HG02840 (cell line): ENCODE measurements at regions not wholly inside any gene's neighbourhood (a gene's known extent, or its start where the extent isn't known, plus 50 kb on each side); places are given as distances from the start of the nearest gene placed in this dataset.

ENCODE experiments used
- ATAC-seq: cut with Tn5 transposase; IDR thresholded peaks from one replicate; pipeline ENCODE4 v1.9.1; 2021; ENCODE audit warnings: mild to moderate bottlenecking, moderate library complexity, moderate number of reproducible peaks; ENCODE audit not compliant: unreplicated experiment, low FRiP score

DNA sequence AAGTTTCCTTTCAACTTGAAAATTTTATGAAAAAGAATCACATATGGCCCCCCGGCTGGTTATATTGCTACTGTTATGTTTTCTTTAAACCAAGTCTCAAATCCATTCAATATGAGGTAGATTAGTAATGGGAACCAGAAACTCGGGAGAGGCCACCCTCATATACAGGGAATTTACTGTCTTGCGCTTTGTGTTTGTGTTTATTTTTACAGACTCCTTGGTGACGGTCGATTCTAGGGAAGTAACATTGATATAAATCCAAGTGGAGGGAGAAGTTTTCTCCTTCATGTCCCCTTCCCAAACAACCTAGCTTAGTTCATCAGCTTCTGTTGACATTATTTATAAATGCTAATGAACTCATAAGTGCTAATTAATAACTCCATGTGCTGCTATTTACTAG is 163.5 kb upstream of the LMO4 start:
- no peak for ATAC-seq

DNA sequence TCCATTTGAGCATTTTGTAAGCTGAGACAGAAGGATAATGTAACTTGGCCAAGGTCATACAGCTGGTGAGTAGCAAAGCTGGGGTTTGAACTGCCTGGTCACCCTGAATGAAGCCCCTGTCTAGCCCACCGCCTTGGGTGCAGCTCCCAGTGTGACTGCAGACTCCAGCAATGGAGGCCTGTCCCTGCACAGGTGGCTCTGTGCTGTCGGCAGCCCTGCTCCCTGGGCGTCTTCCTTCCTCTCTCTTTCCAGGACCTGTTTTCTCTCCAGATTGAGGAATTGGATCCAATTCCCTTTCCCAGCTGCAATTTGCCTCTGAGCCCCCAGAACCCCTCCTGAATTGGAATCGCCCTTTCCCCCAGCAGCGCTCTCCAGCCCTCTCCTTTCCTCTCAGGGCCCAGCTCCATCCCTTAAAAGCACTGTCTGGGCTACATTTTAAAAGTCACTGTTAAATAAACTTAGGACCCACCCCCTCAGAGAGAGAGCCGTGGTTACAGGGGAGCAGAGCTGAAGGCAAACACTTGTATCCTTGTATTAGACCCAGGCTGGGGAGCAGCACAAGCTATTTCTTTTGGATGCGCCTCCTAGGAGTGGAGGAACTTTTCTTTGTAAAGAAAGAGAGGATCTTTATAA is 161.4 kb upstream of the LMO4 start:
- ATAC-seq: no peak

DNA sequence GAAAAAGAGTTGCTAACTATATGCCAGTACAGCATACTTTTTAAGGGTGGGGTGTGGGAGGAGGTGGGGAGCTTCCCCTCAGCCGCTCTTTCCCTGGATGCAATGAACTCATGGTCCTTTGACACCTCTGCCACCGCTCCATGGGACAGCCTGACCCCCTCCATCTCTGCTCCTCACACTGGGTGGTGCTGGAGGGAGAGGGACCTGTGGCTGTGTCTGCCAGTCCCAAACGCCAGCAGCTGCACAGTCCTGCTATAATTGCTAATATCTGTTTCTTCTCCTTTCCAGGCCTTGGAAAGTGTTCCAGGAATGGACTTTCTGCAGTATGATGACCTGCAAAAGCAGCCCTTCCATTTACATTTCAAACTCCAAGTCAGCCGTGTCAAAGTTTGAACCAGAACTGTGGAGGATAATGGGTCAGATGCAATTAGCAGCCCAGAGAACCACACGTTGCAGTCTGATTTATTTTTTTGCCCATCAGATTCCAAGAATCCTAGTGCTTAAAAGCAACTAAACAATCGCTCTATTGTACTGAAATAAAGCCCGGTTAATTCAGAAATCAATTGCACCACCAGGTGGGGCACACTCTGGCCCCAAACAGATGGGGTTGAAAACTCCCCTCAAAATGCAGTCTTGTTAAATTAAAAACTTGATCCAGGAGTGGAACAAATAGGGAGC is 160.7 kb upstream of the LMO4 start:
- no peak for ATAC-seq

DNA sequence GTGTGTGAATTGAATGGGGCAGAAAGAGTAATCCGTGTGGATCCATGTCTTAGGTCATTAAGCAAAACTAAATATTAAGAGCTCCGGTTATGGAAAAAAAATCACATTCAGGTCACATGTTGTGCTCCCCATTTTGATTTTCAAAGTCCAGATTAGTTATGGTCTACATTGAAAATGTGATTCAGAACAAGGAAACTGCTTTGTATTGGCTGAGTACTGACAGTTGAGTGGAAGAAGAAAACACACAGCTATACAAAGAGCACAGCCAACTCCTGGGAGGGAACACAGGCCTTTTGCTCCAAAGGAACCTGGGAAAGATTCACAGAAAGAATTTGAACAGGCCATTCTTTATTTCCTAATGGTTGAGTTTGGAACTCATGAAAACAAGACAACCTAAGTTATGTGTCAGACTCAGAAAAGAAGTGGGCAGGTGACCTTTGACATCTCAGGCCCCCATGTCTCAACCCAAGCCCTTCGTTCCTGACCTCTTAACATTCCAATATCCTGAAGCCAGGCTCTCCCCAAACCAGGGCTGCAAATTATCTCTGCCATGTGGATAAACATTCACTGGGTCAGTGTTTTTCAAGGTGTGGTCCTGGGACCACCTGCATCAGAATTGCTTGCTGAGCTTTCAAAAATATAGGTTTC is 159.3 kb upstream of the LMO4 start:
- no peak for ATAC-seq

DNA sequence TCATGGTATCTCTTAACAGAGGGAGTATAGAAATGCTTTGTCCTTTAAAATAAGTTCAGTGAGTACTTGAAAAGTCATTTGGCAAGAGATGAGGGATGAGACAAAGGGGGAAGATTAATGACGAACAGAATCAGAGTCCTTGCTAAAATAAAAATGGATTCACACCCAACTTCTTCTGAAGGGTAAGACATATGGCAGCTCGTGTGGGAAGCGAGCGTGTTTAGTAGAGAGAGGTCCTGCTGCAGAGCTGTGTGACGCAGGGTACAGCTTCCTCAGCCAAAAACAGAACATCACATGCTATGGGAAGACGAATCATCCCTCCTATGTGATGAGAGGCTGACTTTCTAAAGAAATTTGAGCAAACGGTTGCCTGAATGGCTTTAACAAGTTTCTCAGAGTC is 158.5 kb upstream of the LMO4 start:
- no peak for ATAC-seq

DNA sequence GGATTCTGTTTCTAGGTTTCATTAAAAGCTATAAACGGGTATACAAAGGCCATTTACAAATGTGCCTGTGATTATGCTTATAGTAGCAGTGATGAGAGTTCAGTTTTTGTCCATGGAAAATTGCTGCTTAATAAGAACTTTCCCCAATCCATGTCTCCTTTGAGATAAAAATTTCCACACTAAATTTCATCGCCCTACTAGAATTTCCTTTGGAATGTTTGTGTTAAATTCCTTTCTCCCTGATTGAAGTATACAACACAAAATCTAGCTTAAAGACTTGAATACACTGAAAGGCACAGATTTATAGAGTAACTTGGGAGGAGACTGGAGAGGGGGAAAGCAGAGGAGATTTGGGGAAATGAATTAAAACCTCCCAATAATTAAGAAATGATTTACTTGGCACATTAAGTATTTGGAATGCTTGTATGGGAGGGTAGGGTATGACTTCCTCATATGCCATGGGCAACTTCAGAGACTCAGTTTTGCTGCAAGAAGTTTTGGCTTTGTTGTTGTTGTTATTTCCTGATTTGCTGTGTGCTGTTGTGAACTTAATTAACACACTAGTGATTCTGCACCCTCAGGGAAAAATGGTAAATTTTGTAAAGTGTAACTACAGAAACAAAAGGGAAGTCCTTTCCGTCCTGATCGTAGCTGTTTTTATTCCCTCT is 157.6 kb upstream of the LMO4 start:
- ATAC-seq: no peak

DNA sequence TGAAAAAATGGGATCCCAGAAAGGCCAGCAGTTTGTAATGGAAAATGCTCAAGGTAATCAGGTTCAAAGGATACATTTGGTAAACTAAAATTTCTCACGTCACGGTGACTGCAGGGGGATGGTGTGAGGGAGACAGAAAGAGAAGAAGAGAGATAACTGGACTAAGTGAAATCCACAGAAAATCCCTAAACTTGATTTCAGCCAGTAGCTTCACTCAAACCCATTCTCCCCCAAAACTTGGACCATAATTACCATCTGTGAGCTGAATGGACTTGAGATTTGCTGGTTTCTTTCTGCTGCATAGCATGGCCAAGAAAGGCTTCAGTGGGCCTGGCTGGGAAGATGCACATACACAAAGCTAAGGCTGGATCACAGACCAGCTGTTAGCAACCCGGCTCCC is 155.4 kb upstream of the LMO4 start:
- no peak for ATAC-seq

DNA sequence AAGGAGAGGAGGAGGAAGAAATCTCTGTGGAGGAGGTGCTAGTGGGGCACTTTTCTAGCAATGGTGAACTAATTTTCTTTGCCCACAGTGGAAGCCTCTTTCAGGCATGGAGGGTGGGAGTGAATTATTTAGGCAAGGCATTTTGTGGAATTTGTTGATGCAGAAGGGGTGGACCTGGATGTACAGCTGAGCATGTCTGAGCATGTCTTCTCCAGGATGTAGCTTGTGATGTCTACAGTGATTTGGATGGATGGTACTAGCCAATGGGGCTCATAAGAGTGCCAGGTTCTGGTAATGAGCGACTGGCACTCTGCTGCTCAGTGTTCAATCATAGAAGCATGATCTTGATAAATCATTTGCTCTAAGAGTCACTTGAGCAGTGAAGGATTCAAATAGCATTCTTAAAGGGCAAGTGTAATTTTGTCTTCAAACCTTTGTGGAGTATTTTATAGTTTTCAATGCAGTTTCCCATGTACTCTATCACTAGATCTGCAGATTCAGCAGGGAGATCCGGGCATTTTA is 153.9 kb upstream of the LMO4 start:
- ATAC-seq: no peak

DNA sequence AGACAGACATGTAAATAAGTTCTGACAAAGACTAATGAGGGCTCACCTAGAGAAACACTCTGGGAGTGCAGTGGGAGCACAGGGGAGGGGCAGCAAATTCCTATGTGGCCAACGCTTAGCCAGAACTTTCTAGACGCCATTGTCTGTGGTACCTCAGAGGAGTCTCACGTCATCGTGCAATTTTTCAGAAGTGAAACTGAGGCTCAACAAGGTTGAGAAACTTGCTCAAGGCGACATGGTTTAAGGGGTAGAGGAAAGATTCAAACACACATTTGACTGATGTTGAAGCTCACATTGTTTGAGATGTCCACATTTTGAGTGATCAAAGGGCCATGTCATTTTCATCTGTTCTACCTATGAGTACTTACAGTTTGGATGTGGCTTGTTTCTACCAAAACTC is 152.6 kb upstream of the LMO4 start:
- no peak for ATAC-seq

DNA sequence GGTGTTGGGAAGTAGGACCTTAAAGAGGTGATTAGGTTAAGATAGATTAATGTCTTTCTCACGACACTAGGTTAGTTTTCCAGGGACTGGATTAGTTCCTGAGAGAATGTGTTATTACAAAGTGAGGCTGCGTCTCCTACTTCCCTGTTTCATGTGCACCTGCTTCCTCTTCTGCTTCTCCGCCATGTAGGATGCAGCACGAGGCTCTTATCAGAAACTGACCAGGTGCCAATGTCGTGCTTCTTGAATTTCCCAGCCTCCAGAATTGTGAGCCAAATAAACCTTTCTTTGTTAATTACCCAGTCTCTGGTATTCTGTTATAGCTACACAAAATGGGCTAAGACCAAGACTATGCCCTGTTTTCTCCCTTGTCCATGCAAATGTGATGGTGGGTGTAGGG is 152.2 kb upstream of the LMO4 start:
- no peak for ATAC-seq

DNA sequence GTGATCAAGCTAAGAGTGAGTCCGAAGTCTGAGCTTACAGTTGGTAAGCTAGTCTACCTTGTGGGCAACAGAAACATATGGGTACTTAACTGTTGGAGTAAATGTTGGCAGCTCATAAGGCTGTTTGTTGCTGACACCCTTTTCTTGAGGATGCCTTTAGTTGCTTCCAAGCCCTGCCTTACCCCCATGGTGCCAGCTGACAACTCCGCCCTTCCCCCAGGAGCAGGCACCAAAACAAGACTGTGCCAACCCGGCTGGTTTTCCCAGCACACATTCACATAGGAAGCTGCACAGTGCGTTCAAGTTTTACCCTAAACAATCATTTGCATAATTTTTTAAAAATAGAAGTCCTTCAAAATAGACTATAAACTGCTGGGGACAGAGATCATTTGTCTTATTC is 150.2 kb upstream of the LMO4 start:
- ATAC-seq: no peak

DNA sequence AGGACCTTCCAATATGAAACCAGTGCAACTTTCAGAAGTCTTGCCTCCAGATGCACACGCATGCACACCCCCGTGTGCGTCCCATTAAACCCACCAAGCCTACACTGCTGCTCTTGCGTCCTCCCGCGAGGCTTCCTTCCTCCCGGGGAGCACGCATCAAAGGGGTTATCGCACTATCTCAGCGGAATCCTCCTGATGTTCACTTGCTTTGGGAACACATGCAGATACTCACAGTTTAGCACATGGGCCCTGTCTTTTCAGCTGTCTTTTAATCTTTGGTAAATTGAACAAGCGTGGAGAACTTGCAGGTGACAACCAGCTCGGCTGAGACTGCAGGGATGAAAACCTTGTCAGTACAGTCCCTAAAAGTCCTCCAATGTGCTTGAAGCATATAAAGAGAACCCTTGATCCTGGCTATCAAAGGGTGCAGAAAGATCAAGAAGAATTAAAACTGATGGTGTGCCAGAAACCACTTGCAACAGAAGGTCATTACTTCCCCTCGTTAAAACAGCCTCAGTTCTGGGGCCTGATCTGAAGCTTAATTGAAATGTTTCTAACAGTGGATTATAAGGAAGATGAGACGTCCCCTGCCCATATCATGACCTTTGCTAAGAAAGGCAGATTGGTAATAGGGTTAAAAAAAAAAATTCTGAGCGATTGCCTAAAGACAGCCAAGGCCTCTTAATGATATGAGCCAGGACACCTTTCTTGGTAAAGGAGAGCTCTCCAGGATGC is 149.4 kb upstream of the LMO4 start:
- no peak for ATAC-seq

DNA sequence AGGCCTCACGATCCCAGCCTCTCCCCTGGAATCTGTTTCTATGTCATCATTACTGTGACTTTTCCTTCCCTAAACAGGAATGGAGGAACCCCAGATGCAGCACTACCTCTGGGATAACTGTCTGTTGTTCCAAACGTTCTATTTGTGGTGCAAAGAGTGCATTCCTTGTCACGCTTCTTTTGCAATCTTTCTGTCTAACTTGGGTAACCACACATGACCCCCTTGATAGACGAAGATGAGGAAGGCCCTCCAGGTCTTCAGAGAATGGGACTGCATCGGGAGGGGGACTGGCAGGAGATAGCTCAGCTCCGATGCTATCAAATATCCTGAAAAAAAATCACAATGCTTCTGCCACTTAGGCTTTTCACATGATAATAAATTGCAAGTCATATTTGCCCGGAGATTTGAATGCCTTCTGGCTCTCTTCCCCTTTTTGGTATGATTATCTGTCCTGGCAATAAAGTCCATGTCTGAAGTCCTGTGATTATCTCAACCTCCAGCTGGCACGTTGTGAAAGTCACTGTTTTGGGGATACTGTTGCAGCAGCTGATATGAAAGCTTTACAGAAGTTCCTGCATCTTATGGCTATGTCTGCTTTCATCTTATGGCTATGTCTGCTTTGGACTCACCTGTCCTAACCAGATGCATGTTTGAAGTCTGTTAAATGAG is 148.7 kb upstream of the LMO4 start:
- no peak for ATAC-seq

DNA sequence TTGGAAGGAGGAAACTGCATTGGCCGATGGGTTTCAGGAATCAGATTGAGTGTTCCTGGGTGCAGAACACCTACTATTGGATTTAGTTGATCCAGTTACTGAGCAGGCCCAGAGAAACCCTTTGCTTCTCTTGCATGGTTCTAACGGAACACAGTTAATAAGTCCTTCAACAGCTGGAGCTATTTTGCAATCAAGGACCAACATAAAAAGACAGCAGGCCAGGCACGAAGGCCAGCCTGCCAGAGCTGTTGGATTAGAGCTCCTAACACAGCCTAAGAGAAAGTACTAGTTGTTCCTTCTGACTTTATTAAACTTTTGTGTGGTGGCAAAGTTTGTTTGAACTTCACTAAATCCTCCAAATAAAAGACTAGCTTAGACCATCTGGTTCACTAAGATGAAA is 148.0 kb upstream of the LMO4 start:
- ATAC-seq: no peak

DNA sequence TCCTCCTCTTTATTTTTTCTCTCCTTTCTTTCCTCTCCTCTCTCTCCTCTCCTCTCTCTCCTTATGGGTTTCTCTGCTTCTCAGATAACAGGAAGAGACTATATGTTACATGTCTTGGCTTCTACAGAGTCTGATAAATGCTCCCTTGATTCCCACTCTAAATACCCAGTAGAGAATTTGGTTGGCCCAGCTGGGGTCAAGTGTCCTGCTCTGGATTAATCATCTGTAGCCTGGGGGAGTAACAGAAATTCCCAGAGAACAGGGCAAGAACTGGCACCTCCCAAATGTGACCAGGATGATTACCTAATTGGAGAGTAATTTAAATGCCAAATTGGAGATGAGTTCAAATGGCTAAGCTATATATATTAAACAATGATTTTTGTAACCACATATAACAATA is 146.1 kb upstream of the LMO4 start:
- ATAC-seq: no peak

DNA sequence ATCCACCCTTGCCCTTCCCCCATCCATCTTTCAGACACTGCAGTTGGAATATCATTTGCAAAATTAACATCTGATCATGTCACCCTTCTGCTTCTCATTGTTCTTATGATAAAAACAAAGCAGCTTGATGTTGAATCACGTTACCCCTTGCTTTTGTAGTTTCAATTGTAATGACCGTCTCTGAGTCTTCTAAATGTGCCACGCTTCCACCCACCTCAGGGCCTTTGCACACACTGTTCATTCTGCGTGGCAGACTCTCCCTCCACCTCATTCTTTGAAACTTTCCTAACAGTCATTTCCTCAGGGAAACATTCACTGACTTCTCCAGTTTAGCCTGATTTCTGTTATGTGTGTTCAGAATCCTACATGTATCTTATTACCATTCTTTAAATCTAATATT is 143.6 kb upstream of the LMO4 start:
- no peak for ATAC-seq

DNA sequence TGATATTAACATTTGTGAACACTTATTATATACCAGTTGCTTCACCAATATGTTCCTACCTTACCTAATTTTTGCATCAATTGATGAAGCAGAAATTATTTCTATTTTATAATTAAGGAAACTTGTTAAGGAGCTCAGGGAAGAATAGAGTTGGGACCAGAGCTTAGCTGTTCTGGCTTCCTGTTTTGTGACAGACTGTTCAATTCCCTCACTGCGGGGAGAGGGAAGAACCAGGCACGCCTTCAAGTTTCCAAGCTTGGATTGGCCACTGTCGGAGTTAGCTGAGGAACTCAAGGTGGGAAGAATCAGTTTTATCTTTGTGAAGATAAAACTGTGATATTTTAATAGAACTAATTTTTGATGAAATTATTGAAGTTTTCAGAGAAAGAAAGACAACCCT is 142.3 kb upstream of the LMO4 start:
- ATAC-seq: no peak

DNA sequence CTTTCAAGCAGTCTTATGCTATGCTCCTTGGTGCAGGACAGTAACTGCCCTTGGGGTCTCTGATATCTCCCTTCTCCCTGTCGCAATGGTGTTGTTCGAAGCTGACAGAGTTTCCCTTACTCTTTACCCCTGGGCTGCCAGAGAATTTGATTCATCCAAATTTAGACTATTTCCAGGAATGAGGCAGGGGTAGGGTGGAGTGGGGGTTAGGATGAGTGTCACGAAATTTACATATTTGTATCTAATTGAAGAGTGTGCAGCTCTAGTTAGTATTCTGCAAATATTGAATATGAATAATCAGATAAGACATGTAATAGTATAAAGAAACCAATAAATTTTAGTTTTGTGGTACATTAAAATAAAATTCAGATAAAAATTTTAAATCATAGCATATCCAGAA is 140.0 kb upstream of the LMO4 start:
- ATAC-seq: no peak

DNA sequence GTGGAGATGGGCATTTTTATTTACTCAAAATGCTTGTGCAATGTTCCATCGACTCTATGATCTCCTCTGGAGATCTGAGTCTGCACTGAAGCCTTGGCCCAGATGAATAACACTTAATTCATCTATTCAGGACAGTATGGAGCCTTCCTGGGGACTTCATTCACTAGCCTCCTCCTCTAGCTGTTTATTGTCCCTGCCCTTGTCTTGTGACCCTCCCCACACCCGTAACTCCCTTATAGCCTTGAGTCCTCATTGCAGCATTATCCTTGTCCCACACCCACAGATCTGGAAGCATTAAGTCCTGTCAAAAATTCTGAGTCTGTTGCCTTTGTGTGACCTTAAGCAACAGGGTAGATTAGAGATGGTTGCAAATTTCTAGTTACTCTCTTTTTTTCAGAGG is 138.3 kb upstream of the LMO4 start:
- ATAC-seq: no peak

DNA sequence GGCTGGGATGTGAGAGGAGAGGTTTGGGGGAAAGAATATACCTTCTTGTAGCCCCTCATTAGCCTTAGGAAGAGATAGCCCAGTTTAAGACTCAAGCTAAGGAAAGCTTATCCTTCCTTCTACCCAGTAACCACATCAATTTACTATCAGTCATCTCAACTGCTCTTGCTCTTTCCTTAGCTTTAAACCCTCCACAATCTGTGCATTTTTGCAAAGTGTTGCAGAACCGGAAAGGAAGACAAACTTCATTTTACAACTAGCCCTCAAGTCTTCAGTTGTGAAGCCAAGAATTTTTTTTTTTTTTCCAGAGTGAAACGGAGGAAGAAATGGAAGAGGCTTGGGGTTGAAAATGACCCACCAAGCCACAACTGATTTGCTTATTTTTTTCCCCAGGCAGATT is 137.0 kb upstream of the LMO4 start:
- ATAC-seq: no peak
